Pancreas (tissue), 10 donors: ENCODE measurements at regions not wholly inside any gene's neighbourhood (a gene's known extent, or its start where the extent isn't known, plus 50 kb on each side); places are given as distances from the start of the nearest gene placed in this dataset.
A peak's percentile ranks its signal among the peaks of the same experiment; 100 is the strongest.
"Not testable (repeated sequence)": the region's sequence is repeated elsewhere in the genome, so short reads cannot be mapped to it uniquely, and the experiment has no call there.

ENCODE experiments used
- ATAC-seq, 4 donors: fragments of 200-7000 bp; cut with Tn5 transposase; one replicate each; pipeline versions ENCODE4 v1.8.0 to v1.9.1; 2020; ENCODE audit warnings: mild to moderate bottlenecking in 4 of 4, moderate library complexity in 4 of 4
- DNase-seq, 6 donors: peaks; one replicate each; pipeline ENCODE4 v3.0.0-alpha.2; 2020
- FAIRE-seq: peaks from 2 replicates; lab custom pipeline; 2012; peaks lifted over from hg19 to GRCh38; lab: Jason Lieb, UNC
- H3K27ac ChIP-seq, 4 donors: fragments of 200-600 bp; sonication (generic); 1 replicate in 3 of 4; 2 replicates in 1 of 4; pipeline versions ENCODE4 v1.5.0 to v1.8.0; 2020
- H3K27me3 ChIP-seq, 4 donors: fragments of 200-600 bp; one replicate each; pipeline ENCODE4 v1.8.0; 2021
- H3K36me3 ChIP-seq, 3 donors: fragments of 200-600 bp; sonication (generic) in 1 of 3; one replicate each; pipeline versions ENCODE4 v1.5.0 to v1.8.0; 2020 to 2021
- H3K4me1 ChIP-seq, 3 donors: fragments of 200-600 bp; one replicate each; pipeline ENCODE4 v1.8.0; 2021
- H3K4me3 ChIP-seq, 4 donors: fragments of 200-600 bp; sonication (generic) in 2 of 4; one replicate each; pipeline versions ENCODE4 v1.5.0 to v1.8.0; 2020 to 2021
- H3K9me3 ChIP-seq, 4 donors: fragments of 200-600 bp; one replicate each; pipeline ENCODE4 v1.8.0; 2021
- WGBS, 2 donors: extraction: QIAGEN DNeasy Blood & Tissue Kit; methylation state at CpG; one replicate each; pipeline ENCODE4 v1.1.7; 2013; 5-methylcytosine and 5-hydroxymethylcytosine counted together
- intact Hi-C, 3 donors: fragments of 100-400 bp; cut with DNase I; formaldehyde crosslinking; loops; one replicate each; pipeline versions ENCODE4 v1.11.1 to v1.14.2; 2022
- donor health status: healthy with polysubstance abuse.
- donor health status: DM: no; HTN: no; CAD: no; lungs with moderate emphysema.
- donor health status: DM: no; HTN: no; CAD: no.
- donor health status: control.
- donor health status: control.
- donor health status: Bipolar disorder and iron deficiency.
- donor health status: DM: yes; HTN: yes; CAD: no.
- donor health status: DM: no; HTN: no; CAD: no.
- donor health status: DM: no; HTN: no; CAD: no.
- donor health status: DM: yes; HTN: yes; CAD: no.

DNA sequence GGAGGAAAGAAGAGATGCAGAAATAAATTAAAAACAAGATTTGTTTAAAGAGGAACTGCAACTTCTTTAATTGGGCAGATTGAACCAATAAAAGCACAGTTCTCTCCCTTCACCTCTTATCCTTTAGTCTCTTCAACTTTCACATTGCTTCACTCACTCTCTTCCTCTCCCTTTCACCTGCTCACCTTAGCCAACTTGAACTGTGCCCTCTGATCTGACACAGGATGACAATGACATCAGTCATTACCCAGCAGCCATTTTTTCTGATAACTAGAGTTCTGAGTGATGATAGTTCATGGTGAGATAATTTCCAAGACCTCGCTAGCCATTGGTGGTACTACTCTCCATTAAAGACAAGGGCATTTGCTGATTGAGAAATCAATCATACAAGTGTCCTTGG, 134.9 kb upstream of the NBPF26 start:
- no CpG with 5 or more reads among the region's 1 CpG for WGBS, 2 donors
- H3K4me1 ChIP-seq, FAIRE-seq, intact Hi-C loops, DNase-seq, ATAC-seq, H3K36me3 ChIP-seq, H3K4me3 ChIP-seq, H3K27me3 ChIP-seq, H3K9me3 ChIP-seq, H3K27ac ChIP-seq: not testable (repeated sequence)

- H3K4me3 ChIP-seq, H3K27ac ChIP-seq, H3K27me3 ChIP-seq, H3K36me3 ChIP-seq, H3K4me1 ChIP-seq, H3K9me3 ChIP-seq, FAIRE-seq, ATAC-seq, DNase-seq, intact Hi-C loops: not testable (repeated sequence)
- 40 to 62% methylated on average over 2 to 3 of the region's 4 CpGs for WGBS, 2 donors
These were observed 132.0 kb upstream of the NBPF26 start for GRCh38 chr1:120591774-120592173.

GRCh38 chr1:120592943-120593342, 130.8 kb upstream of the NBPF26 start:
- FAIRE-seq, H3K27ac ChIP-seq, H3K36me3 ChIP-seq, DNase-seq, H3K4me3 ChIP-seq, H3K9me3 ChIP-seq, intact Hi-C loops, H3K27me3 ChIP-seq, H3K4me1 ChIP-seq: not testable (repeated sequence)
- no CpG with 5 or more reads among the region's 3 CpGs for WGBS, 2 donors
- peak; percentile 35 to 48 (median 46) for ATAC-seq

DNA sequence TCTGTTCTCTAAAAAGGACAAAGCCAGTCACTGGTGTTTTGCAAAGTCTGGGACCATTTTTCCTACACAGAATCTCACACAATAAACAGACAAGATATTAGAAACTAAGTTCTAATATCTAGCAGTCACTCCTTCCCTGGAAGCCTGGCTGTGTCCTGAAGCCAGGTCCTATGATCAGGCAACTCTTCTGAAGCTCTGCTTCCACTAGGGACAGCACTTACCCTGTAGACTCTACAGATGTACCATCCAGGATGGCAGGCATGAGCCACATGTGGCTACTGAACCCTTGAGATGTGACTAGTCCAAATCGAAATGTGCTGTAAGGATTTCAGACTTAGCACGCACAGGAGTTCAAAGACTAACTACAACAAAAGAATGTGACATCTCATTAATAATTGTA, 130.1 kb upstream of the NBPF26 start:
- H3K27ac ChIP-seq, H3K36me3 ChIP-seq, DNase-seq, FAIRE-seq, H3K4me1 ChIP-seq, H3K27me3 ChIP-seq, ATAC-seq, H3K9me3 ChIP-seq, intact Hi-C loops, H3K4me3 ChIP-seq: not testable (repeated sequence)
- WGBS, 2 donors = no CpG with 5 or more reads among the region's 2 CpGs

DNA sequence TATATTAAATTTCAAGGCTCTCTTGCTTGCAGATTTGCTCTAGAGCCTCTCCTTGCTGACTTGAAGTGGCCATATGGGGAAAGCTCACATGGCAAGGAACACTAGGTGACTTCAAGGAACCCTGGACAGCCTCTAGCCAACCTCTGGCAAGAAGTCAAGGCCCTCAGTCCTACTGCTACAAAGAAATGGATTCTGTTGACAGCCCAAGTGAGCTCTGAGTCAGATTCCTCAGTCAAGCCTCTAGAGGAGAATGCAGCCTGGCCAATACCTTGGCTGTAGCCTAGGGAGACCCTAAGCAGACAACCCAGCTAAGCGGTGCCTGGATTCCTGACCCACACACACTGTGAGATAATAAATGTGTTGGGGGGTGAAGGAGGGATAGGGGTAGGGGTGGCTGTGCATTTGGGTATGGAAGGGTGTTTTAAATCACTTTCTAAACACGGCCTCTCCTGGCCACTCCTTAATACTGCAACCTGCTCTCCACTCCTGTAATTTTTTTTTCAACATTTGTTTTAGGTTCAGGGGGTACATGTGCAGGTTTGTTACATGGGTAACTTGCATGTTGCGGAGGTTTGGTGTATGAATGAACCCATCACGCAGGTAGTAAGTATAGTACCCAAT, 125.3 kb upstream of the NBPF26 start:
- ATAC-seq, DNase-seq, H3K27ac ChIP-seq, H3K9me3 ChIP-seq, H3K4me3 ChIP-seq, FAIRE-seq, H3K4me1 ChIP-seq, H3K36me3 ChIP-seq, H3K27me3 ChIP-seq, intact Hi-C loops: not testable (repeated sequence)
- 100% methylated on average over 1 of the region's 4 CpGs; no CpG with 5 or more reads in 1 of the 2 donors for WGBS, 2 donors

- H3K4me3 ChIP-seq, ATAC-seq, intact Hi-C loops, FAIRE-seq, DNase-seq, H3K27ac ChIP-seq, H3K9me3 ChIP-seq, H3K4me1 ChIP-seq, H3K27me3 ChIP-seq, H3K36me3 ChIP-seq: not testable (repeated sequence)
- WGBS, 2 donors = no CpG with 5 or more reads among the region's 3 CpGs
These were observed 124.2 kb upstream of the NBPF26 start for GRCh38 chr1:120599511-120599910.

DNA sequence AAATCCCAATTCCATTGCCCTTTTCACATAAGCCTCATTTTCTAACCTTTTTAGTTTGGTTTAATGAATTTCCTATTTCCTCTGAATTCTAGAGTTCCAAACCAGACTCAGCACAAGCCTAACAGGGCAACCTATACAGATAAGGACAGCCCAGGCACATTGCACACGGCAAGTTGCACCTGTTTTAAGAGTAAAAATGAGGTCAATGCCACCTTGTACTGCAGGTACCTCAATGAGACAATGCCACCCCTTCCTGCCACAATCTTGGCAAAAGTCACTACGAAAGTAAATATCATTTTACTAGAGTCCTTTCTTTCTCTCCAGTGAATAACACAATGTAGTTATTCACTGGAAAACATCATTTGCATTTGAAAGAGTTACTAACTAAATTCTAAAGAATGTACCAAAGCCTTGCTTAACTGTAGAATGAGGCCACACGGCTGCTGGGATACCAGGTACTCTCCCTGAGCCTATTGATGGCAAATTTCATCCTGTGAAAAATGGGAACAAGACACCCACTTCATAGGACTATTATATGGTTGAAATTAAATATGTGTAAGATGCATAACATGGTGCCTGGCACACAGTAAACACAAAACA, 123.2 kb upstream of the NBPF26 start:
- peak in 1 of 4 donors; percentile 51 for ATAC-seq
- not testable (repeated sequence) for FAIRE-seq
- no CpG with 5 or more reads among the region's 3 CpGs for WGBS, 2 donors

DNA sequence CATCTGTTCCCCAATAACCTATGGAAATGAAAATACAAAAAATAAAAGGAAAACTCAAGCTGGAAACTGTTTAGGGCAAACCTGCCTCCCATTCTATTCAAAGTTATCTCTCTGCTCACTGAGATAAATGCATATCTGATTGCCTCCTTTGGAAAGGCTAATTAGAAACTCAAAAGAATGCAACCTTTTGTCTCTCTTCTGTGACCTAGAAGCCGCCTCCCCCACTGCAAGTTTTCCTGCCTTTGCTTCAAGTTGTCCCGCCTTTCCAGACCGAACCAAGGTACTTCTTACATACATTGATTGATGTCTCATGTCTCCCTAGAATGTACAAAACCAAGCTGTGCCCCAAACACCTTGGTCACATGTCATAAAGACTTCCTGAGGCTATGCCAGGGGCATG, 115.9 kb upstream of the NBPF26 start:
- FAIRE-seq, H3K4me3 ChIP-seq, H3K9me3 ChIP-seq, H3K27ac ChIP-seq, DNase-seq, H3K4me1 ChIP-seq, H3K27me3 ChIP-seq, ATAC-seq, intact Hi-C loops, H3K36me3 ChIP-seq: not testable (repeated sequence)
- no CpG with 5 or more reads among the region's 3 CpGs for WGBS, 2 donors

More for the DNA sequence above, 123.2 kb upstream of the NBPF26 start:
- intact Hi-C loops, H3K9me3 ChIP-seq, DNase-seq, H3K27me3 ChIP-seq, H3K36me3 ChIP-seq, H3K4me3 ChIP-seq, H3K27ac ChIP-seq, H3K4me1 ChIP-seq: not testable (repeated sequence)

GRCh38 chr1:120608314-120609014, 115.3 kb upstream of the NBPF26 start:
- WGBS, 2 donors = no CpG with 5 or more reads among the region's 8 CpGs
- H3K27me3 ChIP-seq, H3K36me3 ChIP-seq, DNase-seq, H3K27ac ChIP-seq, FAIRE-seq, H3K4me1 ChIP-seq, intact Hi-C loops, H3K4me3 ChIP-seq, H3K9me3 ChIP-seq: not testable (repeated sequence)
- ATAC-seq = peak; percentile 72 to 87 (median 82)

DNA sequence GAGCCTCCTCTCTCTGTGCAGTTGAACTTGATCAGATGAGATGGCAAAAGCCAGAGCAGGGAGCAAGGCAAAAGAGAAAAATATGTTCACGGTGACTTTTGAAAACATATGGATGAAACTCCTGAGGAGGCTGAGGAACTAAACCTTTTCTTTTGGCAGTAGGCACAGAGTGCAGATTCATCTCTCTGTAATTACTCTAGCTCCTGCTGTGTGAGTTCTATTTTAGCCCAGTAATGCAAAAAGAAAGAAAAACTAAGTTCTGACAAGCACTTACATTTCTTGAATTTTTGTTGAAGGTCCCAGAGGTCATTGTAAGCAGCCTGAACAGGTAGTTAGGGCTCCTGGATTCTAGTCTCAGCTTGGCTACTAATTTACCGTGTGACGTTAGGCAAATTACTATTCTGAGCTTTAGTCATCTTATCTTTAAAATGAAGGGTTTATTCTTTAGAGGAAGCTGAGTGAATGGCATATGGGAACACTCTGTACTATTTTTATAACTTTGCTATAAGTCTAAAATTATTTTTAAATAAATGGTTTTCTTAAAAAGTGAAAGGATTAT, 114.7 kb upstream of the NBPF26 start:
- H3K27ac ChIP-seq, DNase-seq, H3K9me3 ChIP-seq, H3K4me1 ChIP-seq, H3K4me3 ChIP-seq, intact Hi-C loops, FAIRE-seq, H3K27me3 ChIP-seq, H3K36me3 ChIP-seq: not testable (repeated sequence)
- no CpG with 5 or more reads among the region's 3 CpGs for WGBS, 2 donors
- ATAC-seq = peak; percentile 47 to 72 (median 50)

- DNase-seq, H3K4me3 ChIP-seq, H3K9me3 ChIP-seq, H3K27ac ChIP-seq, FAIRE-seq, H3K27me3 ChIP-seq, H3K36me3 ChIP-seq, intact Hi-C loops, H3K4me1 ChIP-seq: not testable (repeated sequence)
- ATAC-seq = peak; percentile 61 to 89 (median 76)
- WGBS, 2 donors = no CpG with 5 or more reads among the region's 6 CpGs
These were observed 113.9 kb upstream of the NBPF26 start for GRCh38 chr1:120609834-120610233.
